Liver (tissue), 8 donors: ENCODE measurements at regions not wholly inside any gene's neighbourhood (a gene's known extent, or its start where the extent isn't known, plus 50 kb on each side); places are given as distances from the start of the nearest gene placed in this dataset.

Experiments
- DNase-seq: peaks from one replicate; pipeline ENCODE4 v3.0.0-alpha.2; 2017; ENCODE audit warnings: low spot score
- H3K27ac ChIP-seq, 2 donors: one replicate each; pipeline ENCODE4 v1.7.0; 2013; ENCODE audit warnings: inconsistent platforms in 2 of 2, low read length in 2 of 2, control low read depth in 1 of 2, low read depth in 1 of 2, mild to moderate bottlenecking in 1 of 2
- H3K27me3 ChIP-seq, 4 donors: one replicate each; pipeline versions ENCODE4 v1.6.1 to v1.7.0; 2013; ENCODE audit warnings: low read length in 3 of 4, inconsistent platforms in 1 of 4, mild to moderate bottlenecking in 1 of 4, moderate library complexity in 1 of 4; ENCODE audit not compliant: control insufficient read depth in 4 of 4, insufficient read depth in 4 of 4
- H3K36me3 ChIP-seq, 4 donors: one replicate each; pipeline versions ENCODE4 v1.6.1 to v1.7.0; 2013; ENCODE audit warnings: low read length in 3 of 4, mild to moderate bottlenecking in 3 of 4, low read depth in 1 of 4, moderate library complexity in 1 of 4; ENCODE audit not compliant: control insufficient read depth in 4 of 4, insufficient read depth in 3 of 4
- H3K4me1 ChIP-seq, 4 donors: one replicate each; pipeline versions ENCODE4 v1.6.1 to v1.7.0; 2013; ENCODE audit warnings: low read length in 3 of 4, mild to moderate bottlenecking in 3 of 4, moderate library complexity in 1 of 4; ENCODE audit not compliant: control insufficient read depth in 4 of 4, insufficient read depth in 4 of 4
- H3K4me3 ChIP-seq, 3 donors: one replicate each; pipeline versions ENCODE4 v1.6.1 to v1.7.0; 2013; ENCODE audit warnings: low read length in 3 of 3, control low read depth in 1 of 3, low read depth in 1 of 3, mild to moderate bottlenecking in 1 of 3
- H3K9ac ChIP-seq, 2 donors: one replicate each; pipeline ENCODE4 v1.7.0; 2013; ENCODE audit warnings: low read length in 2 of 2, mild to moderate bottlenecking in 2 of 2, moderate library complexity in 2 of 2, control low read depth in 1 of 2, low read depth in 1 of 2
- H3K9me3 ChIP-seq, 4 donors: one replicate each; pipeline versions ENCODE4 v1.6.1 to v1.7.0; 2013; ENCODE audit warnings: low read length in 3 of 4; ENCODE audit not compliant: control insufficient read depth in 4 of 4
- FOXA2 ChIP-seq: IDR thresholded peaks from 2 replicates; pipeline ENCODE4 v1.6.1; 2016; ENCODE audit warnings: antibody characterized with exemption
- HNF4A ChIP-seq, 2 donors: conservative IDR thresholded peaks; 2 replicates each; pipeline ENCODE4 v1.6.1; 2016; ENCODE audit warnings: antibody characterized with exemption in 2 of 2, mild to moderate bottlenecking in 2 of 2
- HNF4G ChIP-seq: IDR thresholded peaks from 2 replicates; pipeline ENCODE4 v1.6.1; 2016; ENCODE audit warnings: antibody characterized with exemption
- JUND ChIP-seq, 2 donors: IDR thresholded peaks; 2 replicates each; pipeline ENCODE4 v1.6.1; 2016; ENCODE audit warnings: antibody characterized with exemption in 2 of 2
- RAD21 ChIP-seq, 2 donors: IDR thresholded peaks; 2 replicates each; pipeline ENCODE4 v1.6.1; 2016; ENCODE audit warnings: antibody characterized with exemption in 2 of 2, mild to moderate bottlenecking in 2 of 2
- RXRA ChIP-seq, 2 donors: IDR thresholded peaks; 2 replicates each; pipeline ENCODE4 v1.6.1; 2017 to 2018; ENCODE audit warnings: antibody characterized with exemption in 2 of 2, mild to moderate bottlenecking in 1 of 2
- SP1 ChIP-seq: IDR thresholded peaks from 2 replicates; pipeline ENCODE4 v1.6.1; 2018; ENCODE audit warnings: antibody characterized with exemption, mild to moderate bottlenecking
- TAF1 ChIP-seq: conservative IDR thresholded peaks from 2 replicates; pipeline ENCODE4 v1.6.1; 2016; ENCODE audit warnings: antibody characterized with exemption, mild to moderate bottlenecking
- YY1 ChIP-seq: IDR thresholded peaks from 2 replicates; pipeline ENCODE4 v1.6.1; 2016; ENCODE audit warnings: antibody characterized with exemption, mild to moderate bottlenecking
- WGBS: extraction: QIAGEN DNeasy Blood & Tissue Kit; methylation state at CpG from one replicate; pipeline ENCODE4 v1.1.7; 2013; 5-methylcytosine and 5-hydroxymethylcytosine counted together
- TF ChIP-seq, protein P1 (sequence below): IDR thresholded peaks from 2 replicates; pipeline ENCODE4 v1.6.1; 2016; ENCODE audit warnings: antibody characterized with exemption, mild to moderate bottlenecking
- TF ChIP-seq, protein P2 (sequence below): IDR thresholded peaks from 2 replicates; pipeline ENCODE4 v1.6.1; 2016; ENCODE audit warnings: antibody characterized with exemption
- TF ChIP-seq, protein P3 (sequence below): IDR thresholded peaks from 2 replicates; pipeline ENCODE4 v1.6.1; 2016; ENCODE audit warnings: antibody characterized with exemption
- TF ChIP-seq, protein P4 (sequence below): fragments of 150-350 bp; IDR thresholded peaks from 2 replicates; pipeline ENCODE4 v1.5.1; 2017; ENCODE audit warnings: improper control_type of control experiment, low read depth, low read length; ENCODE audit not compliant: missing input control
- donor health status: healthy.
- donor health status: healthy.
- donor health status: healthy.
- donor health status: healthy.
- donor health status: healthy.

DNA sequence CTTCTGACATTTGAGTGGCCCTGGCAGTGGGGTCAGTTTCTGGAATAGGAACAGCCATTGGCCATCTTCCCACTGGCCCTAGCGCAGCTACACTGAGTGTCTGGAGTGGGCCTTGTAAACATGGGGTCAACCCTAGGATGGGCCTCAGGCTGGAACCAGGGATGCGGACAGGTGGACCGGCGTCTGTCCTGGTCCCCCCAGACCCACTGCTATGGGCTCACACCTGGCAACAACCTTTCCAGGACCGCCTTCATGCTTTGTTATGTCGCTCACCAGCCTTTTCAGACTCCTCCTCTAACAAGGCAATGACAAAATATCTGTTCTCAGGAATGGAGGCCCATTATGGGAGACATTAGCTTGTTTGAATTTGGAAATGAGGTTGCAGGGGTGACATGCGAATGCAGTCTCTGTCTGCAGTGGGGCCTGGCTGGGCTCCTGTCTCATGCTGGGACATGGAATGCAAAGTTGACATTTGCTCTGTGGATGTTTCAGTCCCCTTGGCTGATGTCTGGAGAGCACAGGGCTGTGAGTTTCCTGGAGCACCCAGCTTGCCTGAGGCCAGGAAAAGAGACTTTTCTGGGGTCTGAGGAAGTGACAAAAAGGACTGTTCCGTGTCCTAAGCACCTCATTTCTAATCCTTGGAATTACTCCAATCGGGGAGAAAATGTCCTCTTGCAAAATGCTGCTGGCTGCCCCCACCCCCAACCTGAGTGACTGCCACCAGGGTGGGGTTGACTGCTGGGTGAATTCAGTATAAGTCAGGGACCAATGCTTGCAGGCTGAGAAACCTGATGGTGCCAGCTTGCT lies 98.7 kb upstream of the PMEPA1 start (continued):
- TF ChIP-seq, protein P1, sequence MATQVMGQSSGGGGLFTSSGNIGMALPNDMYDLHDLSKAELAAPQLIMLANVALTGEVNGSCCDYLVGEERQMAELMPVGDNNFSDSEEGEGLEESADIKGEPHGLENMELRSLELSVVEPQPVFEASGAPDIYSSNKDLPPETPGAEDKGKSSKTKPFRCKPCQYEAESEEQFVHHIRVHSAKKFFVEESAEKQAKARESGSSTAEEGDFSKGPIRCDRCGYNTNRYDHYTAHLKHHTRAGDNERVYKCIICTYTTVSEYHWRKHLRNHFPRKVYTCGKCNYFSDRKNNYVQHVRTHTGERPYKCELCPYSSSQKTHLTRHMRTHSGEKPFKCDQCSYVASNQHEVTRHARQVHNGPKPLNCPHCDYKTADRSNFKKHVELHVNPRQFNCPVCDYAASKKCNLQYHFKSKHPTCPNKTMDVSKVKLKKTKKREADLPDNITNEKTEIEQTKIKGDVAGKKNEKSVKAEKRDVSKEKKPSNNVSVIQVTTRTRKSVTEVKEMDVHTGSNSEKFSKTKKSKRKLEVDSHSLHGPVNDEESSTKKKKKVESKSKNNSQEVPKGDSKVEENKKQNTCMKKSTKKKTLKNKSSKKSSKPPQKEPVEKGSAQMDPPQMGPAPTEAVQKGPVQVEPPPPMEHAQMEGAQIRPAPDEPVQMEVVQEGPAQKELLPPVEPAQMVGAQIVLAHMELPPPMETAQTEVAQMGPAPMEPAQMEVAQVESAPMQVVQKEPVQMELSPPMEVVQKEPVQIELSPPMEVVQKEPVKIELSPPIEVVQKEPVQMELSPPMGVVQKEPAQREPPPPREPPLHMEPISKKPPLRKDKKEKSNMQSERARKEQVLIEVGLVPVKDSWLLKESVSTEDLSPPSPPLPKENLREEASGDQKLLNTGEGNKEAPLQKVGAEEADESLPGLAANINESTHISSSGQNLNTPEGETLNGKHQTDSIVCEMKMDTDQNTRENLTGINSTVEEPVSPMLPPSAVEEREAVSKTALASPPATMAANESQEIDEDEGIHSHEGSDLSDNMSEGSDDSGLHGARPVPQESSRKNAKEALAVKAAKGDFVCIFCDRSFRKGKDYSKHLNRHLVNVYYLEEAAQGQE, result no peak
- no peak for TF ChIP-seq RXRA (IDR thresholded peaks at IDR 0.05)
- TF ChIP-seq RAD21 (IDR thresholded peaks at IDR 0.05), result no peak

DNA sequence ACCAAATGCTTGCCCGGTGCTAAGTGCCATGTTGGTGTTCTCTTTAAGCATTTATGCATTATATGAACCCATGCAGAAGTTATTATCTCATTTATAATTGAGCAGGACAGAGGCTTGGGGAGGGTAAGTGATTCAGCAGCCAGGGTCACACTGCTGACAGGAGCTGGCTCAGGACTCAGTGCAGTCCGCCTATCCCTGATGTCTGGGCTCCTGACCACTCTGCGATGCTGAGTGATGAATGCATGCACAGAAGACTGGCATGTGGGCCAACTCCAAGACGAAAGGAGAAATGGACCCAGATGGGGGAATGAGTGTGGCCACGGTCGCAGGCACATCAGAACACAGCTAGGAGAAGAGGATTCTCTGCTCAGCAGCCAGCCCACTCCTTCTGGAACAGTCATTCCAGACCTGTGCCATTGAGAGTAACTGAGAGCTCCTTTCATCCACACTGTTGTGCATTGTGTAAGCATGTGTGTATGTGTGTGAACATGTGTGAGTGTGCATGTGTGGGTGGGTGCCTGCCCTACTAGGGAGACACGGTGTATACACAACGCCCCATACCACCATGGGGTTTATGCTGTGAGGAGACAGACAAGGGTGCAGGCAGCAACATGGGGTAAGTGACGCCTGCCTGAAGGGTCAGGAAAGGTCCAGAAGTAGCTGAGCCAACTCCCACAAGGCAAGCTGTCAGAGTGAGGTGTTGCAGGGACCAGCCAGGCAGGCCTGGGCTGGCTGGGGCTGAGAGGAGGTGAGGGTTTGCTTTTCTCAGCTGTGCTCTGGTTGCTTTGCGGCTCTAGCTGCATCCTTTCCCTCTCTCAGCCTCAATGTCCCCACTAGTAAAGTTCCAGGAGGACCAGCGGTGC lies 97.8 kb upstream of the PMEPA1 start:
- no peaks in the 10 kb centered on the region for H3K36me3 ChIP-seq
- H3K27me3 ChIP-seq, result no peaks in the 10 kb centered on the region
- H3K9ac ChIP-seq, result no peak overlapping the region
- H3K4me3 ChIP-seq, result no peak overlapping the region
- H3K9me3 ChIP-seq, result no peaks in the 10 kb centered on the region
- no peak overlapping the region for H3K27ac ChIP-seq
- H3K4me1 ChIP-seq, result no peaks in the 10 kb centered on the region
- TF ChIP-seq HNF4A (conservative IDR thresholded peaks at IDR 0.05) (no peak), TAF1 (no peak), RXRA (IDR thresholded peaks at IDR 0.05) (no peak)
- TF ChIP-seq, protein P2, sequence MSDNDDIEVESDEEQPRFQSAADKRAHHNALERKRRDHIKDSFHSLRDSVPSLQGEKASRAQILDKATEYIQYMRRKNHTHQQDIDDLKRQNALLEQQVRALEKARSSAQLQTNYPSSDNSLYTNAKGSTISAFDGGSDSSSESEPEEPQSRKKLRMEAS, result no peak
- TF ChIP-seq, protein P1, result no peak
- WGBS, result 83% methylated on average over 11 of the region's 11 CpGs
- no peak for DNase-seq

DNA sequence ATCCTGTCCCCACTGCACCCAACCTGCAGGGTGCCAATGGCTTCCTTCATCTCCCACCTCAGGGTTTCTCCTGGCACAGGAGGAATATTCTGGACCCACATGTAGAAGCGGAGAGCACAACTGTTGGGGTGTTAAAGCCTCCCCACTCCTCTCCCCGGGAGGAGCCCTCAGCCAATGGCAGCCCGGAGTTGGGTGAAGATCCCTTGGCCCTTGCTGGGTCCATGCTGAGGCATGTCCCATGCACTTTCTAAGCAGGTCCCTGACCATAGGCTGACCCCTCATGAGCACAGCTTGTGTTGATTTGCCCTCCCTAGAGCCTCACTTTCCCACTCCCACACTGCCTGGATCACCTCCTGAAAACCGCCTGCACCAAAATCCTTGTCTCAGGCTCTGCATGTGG lies 97.2 kb upstream of the PMEPA1 start:
- Histone ChIP-seq H3K4me1 (no peaks in the 10 kb centered on the region), H3K4me3 (no peak overlapping the region), H3K9ac (no peak overlapping the region), H3K27ac (no peak overlapping the region), H3K27me3 (no peaks in the 10 kb centered on the region), H3K9me3 (no peaks in the 10 kb centered on the region), H3K36me3 (no peaks in the 10 kb centered on the region)
- no peak for DNase-seq
- WGBS, result 85% methylated on average over 4 of the region's 4 CpGs
- no peak for TF ChIP-seq FOXA2
- TF ChIP-seq JUND (IDR thresholded peaks at IDR 0.05), result no peak
- TF ChIP-seq YY1, result no peak
- no peak for TF ChIP-seq SP1
- no peak for TF ChIP-seq HNF4G
- TF ChIP-seq, protein P1, result no peak
- TF ChIP-seq, protein P3, sequence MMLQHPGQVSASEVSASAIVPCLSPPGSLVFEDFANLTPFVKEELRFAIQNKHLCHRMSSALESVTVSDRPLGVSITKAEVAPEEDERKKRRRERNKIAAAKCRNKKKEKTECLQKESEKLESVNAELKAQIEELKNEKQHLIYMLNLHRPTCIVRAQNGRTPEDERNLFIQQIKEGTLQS, result no peak
- TF ChIP-seq, protein P4, sequence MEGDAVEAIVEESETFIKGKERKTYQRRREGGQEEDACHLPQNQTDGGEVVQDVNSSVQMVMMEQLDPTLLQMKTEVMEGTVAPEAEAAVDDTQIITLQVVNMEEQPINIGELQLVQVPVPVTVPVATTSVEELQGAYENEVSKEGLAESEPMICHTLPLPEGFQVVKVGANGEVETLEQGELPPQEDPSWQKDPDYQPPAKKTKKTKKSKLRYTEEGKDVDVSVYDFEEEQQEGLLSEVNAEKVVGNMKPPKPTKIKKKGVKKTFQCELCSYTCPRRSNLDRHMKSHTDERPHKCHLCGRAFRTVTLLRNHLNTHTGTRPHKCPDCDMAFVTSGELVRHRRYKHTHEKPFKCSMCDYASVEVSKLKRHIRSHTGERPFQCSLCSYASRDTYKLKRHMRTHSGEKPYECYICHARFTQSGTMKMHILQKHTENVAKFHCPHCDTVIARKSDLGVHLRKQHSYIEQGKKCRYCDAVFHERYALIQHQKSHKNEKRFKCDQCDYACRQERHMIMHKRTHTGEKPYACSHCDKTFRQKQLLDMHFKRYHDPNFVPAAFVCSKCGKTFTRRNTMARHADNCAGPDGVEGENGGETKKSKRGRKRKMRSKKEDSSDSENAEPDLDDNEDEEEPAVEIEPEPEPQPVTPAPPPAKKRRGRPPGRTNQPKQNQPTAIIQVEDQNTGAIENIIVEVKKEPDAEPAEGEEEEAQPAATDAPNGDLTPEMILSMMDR, result no peak
